ENCODE measurements at regions not wholly inside any gene's neighbourhood (a gene's known extent, or its start where the extent isn't known, plus 50 kb on each side); places are given as distances from the start of the nearest gene placed in this dataset.
"Not testable (repeated sequence)": the region's sequence is repeated elsewhere in the genome, so short reads cannot be mapped to it uniquely, and the experiment has no call there.

GRCh38 chr7:91752102-91752501, 128.4 kb downstream of the MTERF1 start:
- no peak for DNase-seq
- Histone ChIP-seq H3K4me3 (no peak overlapping the region), H3K36me3 (no peaks in the 10 kb centered on the region), H3K27me3 (no peaks in the 10 kb centered on the region), H3K4me1 (no peaks in the 10 kb centered on the region), H3K27ac (no peak overlapping the region), H3K9me3 (no peaks in the 10 kb centered on the region)
- TF ChIP-seq CTCF (IDR thresholded peaks at IDR 0.05) (no peak), POLR2A (IDR thresholded peaks at IDR 0.05) (no peak), EP300 (IDR thresholded peaks at IDR 0.05) (no peak), POLR2AphosphoS5 (IDR thresholded peaks at IDR 0.05) (no peak)
- ATAC-seq (ENCODE audit: low FRiP score in 2 of 2) = no peak
- WGBS, 2 donors = 78 to 91% methylated on average over 1 of the region's 1 CpG

GRCh38 chr7:91754280-91754679, 126.2 kb downstream of the MTERF1 start:
- H3K4me3 ChIP-seq; H3K4me1 ChIP-seq; H3K27me3 ChIP-seq; H3K27ac ChIP-seq; H3K36me3 ChIP-seq; ATAC-seq (ENCODE audit: low FRiP score in 2 of 2); H3K9me3 ChIP-seq; DNase-seq: not testable (repeated sequence)
- WGBS, 2 donors = 88 to 89% methylated on average over 1 of the region's 1 CpG

- not testable (repeated sequence) for H3K36me3 ChIP-seq; H3K4me3 ChIP-seq; H3K27me3 ChIP-seq; DNase-seq; ATAC-seq (ENCODE audit: low FRiP score in 2 of 2); H3K27ac ChIP-seq; H3K9me3 ChIP-seq
- H3K4me1 ChIP-seq = peaks cover 0 to 11% (median 3%) of the 10 kb centered on the region in 4 donors
Measured at GRCh38 chr7:91755121-91755520, 125.4 kb downstream of the MTERF1 start.

GRCh38 chr7:91759205-91759863, 121.2 kb downstream of the MTERF1 start:
- 41 to 58% methylated on average over 4 of the region's 4 CpGs for WGBS, 2 donors
- H3K4me1 ChIP-seq = peaks cover 0 to 11% (median 3%) of the 10 kb centered on the region in 4 donors
- peak in 1 of 2 donors; percentile 66 for ATAC-seq (ENCODE audit: low FRiP score in 2 of 2)
- peak in 1 of 2 donors; percentile 87 for DNase-seq
- no peaks in the 10 kb centered on the region for H3K36me3 ChIP-seq
- peaks cover 0 to 5% (median 2%) of the 10 kb centered on the region in 4 donors for H3K9me3 ChIP-seq
- no peaks in the 10 kb centered on the region for H3K27me3 ChIP-seq
- H3K4me3 ChIP-seq = no peak overlapping the region
- H3K27ac ChIP-seq = no peak overlapping the region
- no peak for TF ChIP-seq EP300 (IDR thresholded peaks at IDR 0.05)
- no peak for TF ChIP-seq CTCF (IDR thresholded peaks at IDR 0.05)
- no peak for TF ChIP-seq POLR2A (IDR thresholded peaks at IDR 0.05)
- TF ChIP-seq POLR2AphosphoS5 (IDR thresholded peaks at IDR 0.05) = no peak

GRCh38 chr7:91767820-91768219, 112.7 kb downstream of the MTERF1 start:
- Histone ChIP-seq H3K27me3 (no peaks in the 10 kb centered on the region), H3K4me1 (no peaks in the 10 kb centered on the region), H3K36me3 (no peaks in the 10 kb centered on the region), H3K4me3 (no peak overlapping the region), H3K9me3 (peaks cover 0 to 8% (median 4%) of the 10 kb centered on the region in 4 donors), H3K27ac (no peak overlapping the region)
- 82 to 89% methylated on average over 10 of the region's 10 CpGs for WGBS, 2 donors
- TF ChIP-seq CTCF (IDR thresholded peaks at IDR 0.05) (no peak), EP300 (IDR thresholded peaks at IDR 0.05) (no peak), POLR2AphosphoS5 (IDR thresholded peaks at IDR 0.05) (no peak), POLR2A (IDR thresholded peaks at IDR 0.05) (no peak)
- ATAC-seq (ENCODE audit: low FRiP score in 2 of 2) (no peak), DNase-seq (no peak)

GRCh38 chr7:91771394-91771793, 109.1 kb downstream of the MTERF1 start:
- WGBS, 2 donors = 72 to 86% methylated on average over 1 of the region's 1 CpG
- no peak for DNase-seq
- ATAC-seq (ENCODE audit: low FRiP score in 2 of 2) = no peak

More at GRCh38 chr7:91771394-91771793, 109.1 kb downstream of the MTERF1 start:
- no peaks in the 10 kb centered on the region for H3K36me3 ChIP-seq
- TF ChIP-seq POLR2A (IDR thresholded peaks at IDR 0.05) (no peak), POLR2AphosphoS5 (IDR thresholded peaks at IDR 0.05) (no peak)
- H3K4me3 ChIP-seq = no peak overlapping the region
- H3K4me1 ChIP-seq = no peaks in the 10 kb centered on the region
- H3K9me3 ChIP-seq = no peaks in the 10 kb centered on the region
- no peak overlapping the region for H3K27ac ChIP-seq
- H3K27me3 ChIP-seq = no peaks in the 10 kb centered on the region
